ENCODE measurements at regions not wholly inside any gene's neighbourhood (a gene's known extent, or its start where the extent isn't known, plus 50 kb on each side); places are given as distances from the start of the nearest gene placed in this dataset.
A peak's percentile ranks its signal among the peaks of the same experiment; 100 is the strongest.
"Not testable (repeated sequence)": the region's sequence is repeated elsewhere in the genome, so short reads cannot be mapped to it uniquely, and the experiment has no call there.

DNA sequence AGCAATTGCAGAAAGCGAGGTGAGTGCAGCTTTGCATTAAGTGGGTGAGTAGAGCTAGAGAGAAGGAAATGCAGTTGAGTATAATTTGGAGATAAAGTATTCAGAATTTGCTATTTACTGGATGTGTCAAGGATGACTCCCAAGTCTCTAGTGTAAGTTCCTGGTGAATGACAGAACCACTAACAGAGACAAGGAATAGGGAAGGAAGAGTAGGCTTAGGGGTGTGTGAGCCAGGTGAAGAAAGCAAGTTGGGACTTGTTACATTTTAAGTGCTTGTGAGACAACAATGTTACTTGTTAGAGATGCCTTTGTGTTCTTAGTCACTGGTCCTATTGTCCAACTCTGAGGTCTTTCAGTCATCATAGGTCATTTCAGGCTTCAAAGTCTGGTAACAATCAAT lies 70.8 kb downstream of the TBC1D26 start:
- not testable (repeated sequence) for H3K9me3 ChIP-seq (ENCODE audit: control insufficient read depth in 2 of 2, low read length in 2 of 2); H3K36me3 ChIP-seq (ENCODE audit: control insufficient read depth in 2 of 2, insufficient read depth in 2 of 2, low read length in 2 of 2); H3K9ac ChIP-seq (ENCODE audit: low read depth in 1 of 2, low read length in 2 of 2); H3K4me1 ChIP-seq (ENCODE audit: control insufficient read depth in 2 of 2, insufficient read depth in 2 of 2, low read length in 2 of 2); H3K27ac ChIP-seq (ENCODE audit: low read depth in 2 of 2, low read length in 2 of 2); H3K4me3 ChIP-seq (ENCODE audit: low read length in 2 of 2); H3K27me3 ChIP-seq (ENCODE audit: control insufficient read depth in 2 of 2, insufficient read depth in 2 of 2, low read length in 2 of 2)

DNA sequence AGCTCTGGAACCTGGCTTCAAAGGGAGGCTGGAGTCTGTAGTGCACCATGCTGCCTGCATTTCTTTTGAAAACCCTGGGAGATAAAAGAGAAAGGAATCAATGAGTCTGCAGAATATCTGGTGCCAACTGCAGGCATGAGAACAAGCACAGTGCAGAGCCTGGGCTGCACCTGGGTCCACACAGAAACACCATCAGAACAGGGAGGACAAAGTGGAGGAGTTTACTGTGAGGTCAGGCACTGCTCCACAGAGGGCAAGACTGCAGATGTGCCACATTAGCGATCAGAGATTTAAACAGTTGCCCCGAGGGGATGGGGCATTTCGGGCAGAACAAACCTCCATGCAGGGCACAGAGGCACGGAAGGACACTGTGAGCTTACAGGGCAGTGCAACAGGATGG lies 74.7 kb downstream of the TBC1D26 start:
- not testable (repeated sequence) for H3K36me3 ChIP-seq (ENCODE audit: control insufficient read depth in 2 of 2, insufficient read depth in 2 of 2, low read length in 2 of 2); H3K9ac ChIP-seq (ENCODE audit: low read depth in 1 of 2, low read length in 2 of 2); H3K9me3 ChIP-seq (ENCODE audit: control insufficient read depth in 2 of 2, low read length in 2 of 2); H3K27ac ChIP-seq (ENCODE audit: low read depth in 2 of 2, low read length in 2 of 2); H3K4me1 ChIP-seq (ENCODE audit: control insufficient read depth in 2 of 2, insufficient read depth in 2 of 2, low read length in 2 of 2); H3K4me3 ChIP-seq (ENCODE audit: low read length in 2 of 2); H3K27me3 ChIP-seq (ENCODE audit: control insufficient read depth in 2 of 2, insufficient read depth in 2 of 2, low read length in 2 of 2)

DNA sequence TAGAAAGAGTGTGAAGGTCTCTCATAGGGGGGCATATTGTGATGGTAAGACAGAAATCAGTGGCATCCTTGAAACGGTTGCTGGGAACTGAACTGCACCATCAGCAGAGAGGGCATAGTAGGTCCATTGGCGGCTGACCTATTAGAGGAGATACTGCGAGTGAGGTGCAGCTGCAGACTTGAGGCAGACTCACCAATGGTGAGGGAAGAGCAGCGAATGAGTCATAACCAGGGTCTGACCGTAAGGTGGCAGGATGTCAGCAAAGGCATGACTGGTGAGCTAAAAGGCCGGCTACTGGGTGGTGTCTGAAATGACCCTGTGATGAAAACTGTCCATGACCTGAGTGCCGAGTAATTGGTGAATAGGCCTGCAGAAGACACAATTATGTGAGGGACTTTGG lies 81.3 kb downstream of the TBC1D26 start:
- H3K4me1 ChIP-seq (ENCODE audit: control insufficient read depth in 2 of 2, insufficient read depth in 2 of 2, low read length in 2 of 2); H3K9ac ChIP-seq (ENCODE audit: low read depth in 1 of 2, low read length in 2 of 2); H3K27ac ChIP-seq (ENCODE audit: low read depth in 2 of 2, low read length in 2 of 2); H3K9me3 ChIP-seq (ENCODE audit: control insufficient read depth in 2 of 2, low read length in 2 of 2); H3K4me3 ChIP-seq (ENCODE audit: low read length in 2 of 2); H3K27me3 ChIP-seq (ENCODE audit: control insufficient read depth in 2 of 2, insufficient read depth in 2 of 2, low read length in 2 of 2); H3K36me3 ChIP-seq (ENCODE audit: control insufficient read depth in 2 of 2, insufficient read depth in 2 of 2, low read length in 2 of 2): not testable (repeated sequence)

DNA sequence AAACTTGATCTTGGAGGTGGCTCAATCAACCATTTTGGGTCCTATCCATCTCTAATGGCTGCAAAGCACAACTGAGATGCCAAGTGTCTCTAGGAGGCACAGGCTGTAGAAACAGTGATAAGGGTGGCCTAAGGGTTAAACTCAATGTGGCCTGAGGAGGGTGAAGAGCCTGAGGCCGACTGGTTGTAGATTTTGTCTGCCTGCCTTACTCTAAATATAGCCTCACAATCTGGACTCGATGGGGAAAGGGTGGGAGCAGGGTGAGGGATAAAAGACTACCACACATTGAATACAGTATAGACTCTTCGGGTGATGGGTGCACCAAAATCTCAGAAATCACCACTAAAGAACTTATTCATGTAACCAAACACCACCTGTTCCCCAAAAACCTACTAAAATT lies 81.9 kb downstream of the TBC1D26 start:
- H3K9ac ChIP-seq (ENCODE audit: low read depth in 1 of 2, low read length in 2 of 2); H3K27ac ChIP-seq (ENCODE audit: low read depth in 2 of 2, low read length in 2 of 2); H3K4me1 ChIP-seq (ENCODE audit: control insufficient read depth in 2 of 2, insufficient read depth in 2 of 2, low read length in 2 of 2); H3K27me3 ChIP-seq (ENCODE audit: control insufficient read depth in 2 of 2, insufficient read depth in 2 of 2, low read length in 2 of 2); H3K36me3 ChIP-seq (ENCODE audit: control insufficient read depth in 2 of 2, insufficient read depth in 2 of 2, low read length in 2 of 2); H3K9me3 ChIP-seq (ENCODE audit: control insufficient read depth in 2 of 2, low read length in 2 of 2); H3K4me3 ChIP-seq (ENCODE audit: low read length in 2 of 2): not testable (repeated sequence)

DNA sequence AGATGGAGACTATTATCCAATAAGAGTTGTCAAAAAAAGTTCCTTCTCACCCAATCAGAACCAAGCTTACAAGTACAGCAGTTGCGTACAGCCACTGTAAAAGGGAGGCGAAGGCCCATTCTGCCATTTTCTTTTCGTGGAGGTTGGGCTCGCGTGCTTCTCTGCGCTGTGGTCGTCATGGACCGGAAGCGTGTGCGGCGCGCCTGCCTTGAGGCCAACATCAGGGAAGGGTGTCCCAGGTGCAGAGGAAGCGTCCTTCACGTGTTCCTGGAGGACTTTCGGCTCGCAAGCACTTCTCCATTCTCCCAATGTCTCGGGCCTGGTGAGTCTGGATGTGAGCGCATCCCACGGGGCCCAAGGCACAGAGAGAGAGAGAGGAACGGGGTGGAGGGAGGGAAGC lies 85.8 kb downstream of the TBC1D26 start:
- H3K27me3 ChIP-seq (ENCODE audit: control insufficient read depth in 2 of 2, insufficient read depth in 2 of 2, low read length in 2 of 2); H3K27ac ChIP-seq (ENCODE audit: low read depth in 2 of 2, low read length in 2 of 2); H3K9ac ChIP-seq (ENCODE audit: low read depth in 1 of 2, low read length in 2 of 2): not testable (repeated sequence)

DNA sequence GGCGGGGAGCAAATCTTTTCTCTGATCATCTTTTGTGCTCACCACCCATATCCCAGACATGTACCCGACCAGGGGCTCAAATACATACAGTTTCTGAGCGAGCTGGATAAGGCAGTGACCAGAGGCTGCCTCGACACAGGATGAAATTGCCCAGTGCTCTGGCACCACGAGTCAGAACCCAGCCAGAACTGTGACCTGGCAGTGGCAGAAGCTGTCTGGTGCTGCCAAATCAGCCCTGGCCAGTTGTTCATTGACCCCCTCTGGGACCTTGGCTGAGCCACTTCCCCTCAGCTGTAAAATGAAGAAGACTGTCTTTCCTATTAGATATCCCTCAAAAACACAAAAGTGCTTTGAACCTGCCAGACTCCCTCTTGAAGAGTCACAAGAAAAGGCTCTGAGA lies 90.2 kb downstream of the TBC1D26 start:
- not testable (repeated sequence) for H3K9ac ChIP-seq (ENCODE audit: low read depth in 1 of 2, low read length in 2 of 2); H3K9me3 ChIP-seq (ENCODE audit: control insufficient read depth in 2 of 2, low read length in 2 of 2); H3K36me3 ChIP-seq (ENCODE audit: control insufficient read depth in 2 of 2, insufficient read depth in 2 of 2, low read length in 2 of 2); H3K4me1 ChIP-seq (ENCODE audit: control insufficient read depth in 2 of 2, insufficient read depth in 2 of 2, low read length in 2 of 2); H3K4me3 ChIP-seq (ENCODE audit: low read length in 2 of 2); H3K27me3 ChIP-seq (ENCODE audit: control insufficient read depth in 2 of 2, insufficient read depth in 2 of 2, low read length in 2 of 2); H3K27ac ChIP-seq (ENCODE audit: low read depth in 2 of 2, low read length in 2 of 2)

More for the DNA sequence above, 85.8 kb downstream of the TBC1D26 start:
- H3K4me1 ChIP-seq (ENCODE audit: control insufficient read depth in 2 of 2, insufficient read depth in 2 of 2, low read length in 2 of 2); H3K4me3 ChIP-seq (ENCODE audit: low read length in 2 of 2); H3K36me3 ChIP-seq (ENCODE audit: control insufficient read depth in 2 of 2, insufficient read depth in 2 of 2, low read length in 2 of 2); H3K9me3 ChIP-seq (ENCODE audit: control insufficient read depth in 2 of 2, low read length in 2 of 2): not testable (repeated sequence)

DNA sequence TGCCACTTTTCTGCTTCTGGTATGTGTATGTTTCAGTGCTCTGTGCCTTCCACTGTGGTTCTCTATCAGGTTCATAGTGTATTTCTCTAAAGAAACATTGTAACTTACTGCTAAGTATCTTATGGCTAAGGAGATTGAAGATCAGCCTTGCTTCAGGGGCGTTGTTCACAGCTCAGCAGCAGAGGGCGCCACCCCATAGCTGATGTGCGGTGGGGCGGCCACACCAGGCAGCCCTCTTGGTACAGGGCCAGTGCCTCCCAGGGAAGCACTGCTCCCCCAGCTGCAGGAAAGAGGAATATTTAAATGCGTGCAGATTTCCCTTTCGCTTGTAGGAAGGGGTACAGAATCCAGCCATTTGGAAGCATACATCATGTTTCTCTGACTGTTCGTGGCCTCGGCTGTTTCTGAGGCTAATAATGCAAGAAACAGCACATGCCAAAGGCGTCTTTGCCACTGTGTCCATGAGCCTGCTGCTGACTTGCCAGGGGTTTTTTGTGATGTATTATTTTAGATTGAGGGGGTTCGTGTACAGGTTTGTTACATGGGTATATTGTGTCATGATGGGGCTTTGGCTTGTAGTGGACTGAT lies 96.7 kb downstream of the TBC1D26 start:
- not testable (repeated sequence) for H3K9me3 ChIP-seq (ENCODE audit: control insufficient read depth in 2 of 2, low read length in 2 of 2); H3K4me3 ChIP-seq (ENCODE audit: low read length in 2 of 2); H3K4me1 ChIP-seq (ENCODE audit: control insufficient read depth in 2 of 2, insufficient read depth in 2 of 2, low read length in 2 of 2); H3K27me3 ChIP-seq (ENCODE audit: control insufficient read depth in 2 of 2, insufficient read depth in 2 of 2, low read length in 2 of 2); H3K36me3 ChIP-seq (ENCODE audit: control insufficient read depth in 2 of 2, insufficient read depth in 2 of 2, low read length in 2 of 2); H3K27ac ChIP-seq (ENCODE audit: low read depth in 2 of 2, low read length in 2 of 2)
- H3K9ac ChIP-seq (ENCODE audit: low read depth in 1 of 2, low read length in 2 of 2) = peak overlapping the region in 1 of 2 donors; percentile 12

DNA sequence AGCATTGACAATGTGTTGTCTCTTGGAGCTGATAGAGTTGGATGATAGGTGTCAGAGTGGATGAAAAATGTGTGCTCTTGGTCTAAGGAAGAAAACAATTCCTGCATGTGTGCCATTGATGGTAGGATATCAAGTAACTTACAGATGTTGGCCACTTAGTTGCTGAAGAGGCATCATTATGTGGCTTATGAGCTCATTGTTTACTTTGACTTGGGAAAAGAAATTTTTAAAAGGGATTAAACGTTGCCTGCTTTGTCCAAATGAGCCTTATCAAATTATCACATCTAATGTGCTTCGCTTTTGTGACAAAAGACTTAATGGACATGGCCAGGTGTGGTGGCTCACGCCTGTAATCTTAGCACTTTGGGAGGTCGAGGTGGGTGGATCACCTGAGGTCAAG lies 98.1 kb downstream of the TBC1D26 start:
- not testable (repeated sequence) for H3K27ac ChIP-seq (ENCODE audit: low read depth in 2 of 2, low read length in 2 of 2); H3K4me1 ChIP-seq (ENCODE audit: control insufficient read depth in 2 of 2, insufficient read depth in 2 of 2, low read length in 2 of 2); H3K9ac ChIP-seq (ENCODE audit: low read depth in 1 of 2, low read length in 2 of 2); H3K4me3 ChIP-seq (ENCODE audit: low read length in 2 of 2); H3K27me3 ChIP-seq (ENCODE audit: control insufficient read depth in 2 of 2, insufficient read depth in 2 of 2, low read length in 2 of 2); H3K9me3 ChIP-seq (ENCODE audit: control insufficient read depth in 2 of 2, low read length in 2 of 2); H3K36me3 ChIP-seq (ENCODE audit: control insufficient read depth in 2 of 2, insufficient read depth in 2 of 2, low read length in 2 of 2)

DNA sequence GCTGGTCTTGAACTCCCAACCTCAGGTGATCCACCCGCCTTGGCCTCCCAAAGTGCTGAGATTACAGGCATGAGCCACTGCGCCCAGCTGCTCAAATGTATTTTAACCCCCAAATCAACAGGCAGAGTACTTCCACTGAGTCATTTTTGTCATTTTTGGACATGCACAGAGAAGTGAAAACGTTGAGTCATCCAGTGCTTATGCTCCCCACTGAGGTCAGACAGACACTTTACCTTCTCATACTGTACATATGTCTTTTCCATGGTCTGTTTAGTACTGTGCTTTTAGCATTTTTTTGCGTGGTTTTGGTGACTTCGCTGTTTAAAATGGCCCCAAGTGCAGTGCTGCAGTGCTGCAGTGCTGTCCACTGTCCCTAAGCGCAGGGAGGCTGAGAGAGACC lies 99.1 kb downstream of the TBC1D26 start:
- not testable (repeated sequence) for H3K4me1 ChIP-seq (ENCODE audit: control insufficient read depth in 2 of 2, insufficient read depth in 2 of 2, low read length in 2 of 2); H3K27me3 ChIP-seq (ENCODE audit: control insufficient read depth in 2 of 2, insufficient read depth in 2 of 2, low read length in 2 of 2); H3K9me3 ChIP-seq (ENCODE audit: control insufficient read depth in 2 of 2, low read length in 2 of 2); H3K4me3 ChIP-seq (ENCODE audit: low read length in 2 of 2); H3K27ac ChIP-seq (ENCODE audit: low read depth in 2 of 2, low read length in 2 of 2); H3K9ac ChIP-seq (ENCODE audit: low read depth in 1 of 2, low read length in 2 of 2); H3K36me3 ChIP-seq (ENCODE audit: control insufficient read depth in 2 of 2, insufficient read depth in 2 of 2, low read length in 2 of 2)

DNA sequence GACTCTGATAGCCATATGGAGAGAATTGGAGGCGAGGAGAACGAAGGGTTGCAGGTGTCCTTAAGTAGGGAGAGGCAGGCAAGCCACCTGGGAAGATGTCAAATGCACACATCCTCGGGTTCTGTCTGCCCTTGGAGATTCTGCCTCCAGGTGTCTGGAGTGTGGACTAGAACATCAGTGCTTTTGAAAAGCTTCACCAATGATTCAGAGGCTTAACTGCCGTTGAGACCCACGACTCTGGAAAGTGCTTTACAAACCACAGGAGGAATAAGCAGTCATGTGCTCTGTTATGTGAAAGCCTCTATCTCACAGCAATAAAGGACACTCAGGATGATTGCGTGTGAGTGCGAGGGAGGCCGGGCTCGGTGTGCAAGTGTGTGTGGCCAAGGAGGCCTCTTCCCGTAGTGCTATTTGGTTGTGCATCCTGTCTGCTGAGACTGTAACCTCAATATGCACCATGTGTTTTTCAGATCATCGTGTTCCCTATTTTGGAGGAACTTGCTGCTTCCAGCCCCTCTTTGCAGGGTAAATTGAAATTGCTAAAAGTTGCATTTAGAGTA lies 100.9 kb downstream of the TBC1D26 start:
- not testable (repeated sequence) for H3K9ac ChIP-seq (ENCODE audit: low read depth in 1 of 2, low read length in 2 of 2); H3K36me3 ChIP-seq (ENCODE audit: control insufficient read depth in 2 of 2, insufficient read depth in 2 of 2, low read length in 2 of 2); H3K27ac ChIP-seq (ENCODE audit: low read depth in 2 of 2, low read length in 2 of 2); H3K27me3 ChIP-seq (ENCODE audit: control insufficient read depth in 2 of 2, insufficient read depth in 2 of 2, low read length in 2 of 2); H3K9me3 ChIP-seq (ENCODE audit: control insufficient read depth in 2 of 2, low read length in 2 of 2); H3K4me3 ChIP-seq (ENCODE audit: low read length in 2 of 2); H3K4me1 ChIP-seq (ENCODE audit: control insufficient read depth in 2 of 2, insufficient read depth in 2 of 2, low read length in 2 of 2)

DNA sequence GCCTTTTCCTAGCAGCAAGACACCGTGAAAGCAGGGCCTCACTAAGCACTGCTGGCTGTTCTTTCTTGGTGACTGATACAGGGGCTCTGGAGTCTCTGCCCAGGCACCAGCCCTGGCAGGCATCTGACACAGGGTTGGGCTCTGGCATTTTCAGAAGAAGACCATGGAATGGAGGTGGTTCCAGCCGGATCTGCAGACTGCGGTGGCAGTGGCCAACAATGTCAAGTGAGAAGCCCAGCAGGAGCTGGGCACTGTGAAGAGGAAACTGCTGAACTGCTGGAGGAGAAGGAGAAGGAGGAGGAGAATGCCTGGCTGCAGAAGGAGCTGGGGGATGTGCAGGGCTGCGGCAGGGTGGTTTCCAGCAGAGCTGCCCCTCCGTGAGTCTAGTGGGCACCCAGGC lies 101.8 kb downstream of the TBC1D26 start:
- not testable (repeated sequence) for H3K27ac ChIP-seq (ENCODE audit: low read depth in 2 of 2, low read length in 2 of 2); H3K4me3 ChIP-seq (ENCODE audit: low read length in 2 of 2); H3K9ac ChIP-seq (ENCODE audit: low read depth in 1 of 2, low read length in 2 of 2)

More for the DNA sequence above, 101.8 kb downstream of the TBC1D26 start:
- not testable (repeated sequence) for H3K36me3 ChIP-seq (ENCODE audit: control insufficient read depth in 2 of 2, insufficient read depth in 2 of 2, low read length in 2 of 2); H3K9me3 ChIP-seq (ENCODE audit: control insufficient read depth in 2 of 2, low read length in 2 of 2); H3K27me3 ChIP-seq (ENCODE audit: control insufficient read depth in 2 of 2, insufficient read depth in 2 of 2, low read length in 2 of 2); H3K4me1 ChIP-seq (ENCODE audit: control insufficient read depth in 2 of 2, insufficient read depth in 2 of 2, low read length in 2 of 2)
